H9 (cell line): ENCODE measurements at regions not wholly inside any gene's neighbourhood (a gene's known extent, or its start where the extent isn't known, plus 50 kb on each side); places are given as distances from the start of the nearest gene placed in this dataset.

ENCODE experiments used
- DNase-seq: peaks from one replicate; pipeline ENCODE4 v3.0.0-alpha.2; 2017
- H2AFZ ChIP-seq: one replicate; pipeline ENCODE4 v1.6.1; 2013; ENCODE audit warnings: mild to moderate bottlenecking, low read length, control low read depth, moderate library complexity
- H2AK5ac ChIP-seq: 2 replicates; pipeline ENCODE4 v1.6.1; 2013; ENCODE audit warnings: low read length, control low read depth, mixed read lengths; ENCODE audit not compliant: insufficient read length
- H2BK120ac ChIP-seq: one replicate; pipeline ENCODE4 v1.6.1; 2013; ENCODE audit warnings: low read depth, mild to moderate bottlenecking, low read length, control low read depth, inconsistent platforms; ENCODE audit not compliant: poor library complexity, severe bottlenecking
- H2BK12ac ChIP-seq: 2 replicates; pipeline ENCODE4 v1.6.1; 2013; ENCODE audit warnings: low read length, control low read depth, mixed read lengths, low read depth; ENCODE audit not compliant: insufficient read length
- H2BK15ac ChIP-seq: 2 replicates; pipeline ENCODE4 v1.6.1; 2013; ENCODE audit warnings: low read depth, low read length, control low read depth
- H2BK20ac ChIP-seq: one replicate; pipeline ENCODE4 v1.6.1; 2013; ENCODE audit warnings: low read depth, mild to moderate bottlenecking, low read length, control low read depth, inconsistent platforms; ENCODE audit not compliant: poor library complexity, severe bottlenecking
- H2BK5ac ChIP-seq: 2 replicates; pipeline ENCODE4 v1.6.1; 2013; ENCODE audit warnings: low read length, control low read depth, mixed read lengths; ENCODE audit not compliant: insufficient read length
- H3K14ac ChIP-seq: 2 replicates; pipeline ENCODE4 v1.6.1; 2013; ENCODE audit warnings: low read length, control low read depth; ENCODE audit not compliant: insufficient read depth
- H3K18ac ChIP-seq: 2 replicates; pipeline ENCODE4 v1.6.1; 2013; ENCODE audit warnings: low read depth, mild to moderate bottlenecking, mixed read lengths, low read length, control low read depth; ENCODE audit not compliant: insufficient read length
- H3K23ac ChIP-seq: 2 replicates; pipeline ENCODE4 v1.6.1; 2013; ENCODE audit warnings: low read length, control low read depth, mixed read lengths, low read depth; ENCODE audit not compliant: insufficient read length
- H3K23me2 ChIP-seq: 2 replicates; pipeline ENCODE4 v1.6.1; 2013; ENCODE audit warnings: low read depth, mild to moderate bottlenecking, mixed read lengths, low read length, control low read depth; ENCODE audit not compliant: insufficient read length, poor library complexity, severe bottlenecking
- H3K27ac ChIP-seq: 2 replicates; pipeline ENCODE4 v1.5.1; 2013; ENCODE audit warnings: low read length, control low read depth, mixed read lengths, low read depth; ENCODE audit not compliant: insufficient read length
- H3K27me3 ChIP-seq: 2 replicates; pipeline ENCODE4 v1.6.1; 2013; ENCODE audit warnings: low read length, control low read depth, inconsistent platforms; ENCODE audit not compliant: insufficient read depth
- H3K4ac ChIP-seq: 2 replicates; pipeline ENCODE4 v1.6.1; 2013; ENCODE audit warnings: low read depth, mild to moderate bottlenecking, control low read depth, inconsistent platforms, low read length, moderate library complexity
- H3K4me1 ChIP-seq: 2 replicates; pipeline ENCODE4 v1.6.1; 2013; ENCODE audit warnings: low read length, control low read depth, inconsistent platforms; ENCODE audit not compliant: insufficient read depth
- H3K4me2 ChIP-seq: 2 replicates; pipeline ENCODE4 v1.6.1; 2013; ENCODE audit warnings: low read length, control low read depth, mixed read lengths; ENCODE audit not compliant: insufficient read length, insufficient read depth
- H3K56ac ChIP-seq: 2 replicates; pipeline ENCODE4 v1.6.1; 2013; ENCODE audit warnings: low read depth, mild to moderate bottlenecking, mixed read lengths, low read length, control low read depth; ENCODE audit not compliant: insufficient read length
- H3K79me1 ChIP-seq: 2 replicates; pipeline ENCODE4 v1.6.1; 2013; ENCODE audit warnings: low read depth, mild to moderate bottlenecking, moderate library complexity, low read length, control low read depth, inconsistent platforms; ENCODE audit not compliant: insufficient read depth, poor library complexity, severe bottlenecking
- H3K79me2 ChIP-seq: 2 replicates; pipeline ENCODE4 v1.6.1; 2013; ENCODE audit warnings: low read length, control low read depth, inconsistent platforms; ENCODE audit not compliant: insufficient read depth
- H3K9ac ChIP-seq: 2 replicates; pipeline ENCODE4 v1.6.1; 2013; ENCODE audit warnings: low read length, control low read depth, mixed read lengths; ENCODE audit not compliant: insufficient read length; ENCODE audit errors: extremely low read depth
- H3K9me3 ChIP-seq: one replicate; pipeline ENCODE4 v1.6.1; 2013; ENCODE audit warnings: low read depth, low read length, inconsistent platforms; ENCODE audit not compliant: control insufficient read depth
- H3T11ph ChIP-seq: one replicate; pipeline ENCODE4 v1.6.1; 2013; ENCODE audit warnings: mild to moderate bottlenecking, low read length, control low read depth, inconsistent platforms
- H4K20me1 ChIP-seq: one replicate; pipeline ENCODE4 v1.6.1; 2013; ENCODE audit not compliant: control insufficient read depth, insufficient read length, insufficient read depth
- H4K5ac ChIP-seq: 2 replicates; pipeline ENCODE4 v1.6.1; 2013; ENCODE audit warnings: low read depth, mild to moderate bottlenecking, mixed read lengths, low read length, control low read depth; ENCODE audit not compliant: insufficient read length
- H4K8ac ChIP-seq: replicated peaks from 2 replicates; pipeline ENCODE4 v1.6.1; 2013; ENCODE audit warnings: low read length, control low read depth, mixed read lengths, low read depth; ENCODE audit not compliant: insufficient read length
- H4K91ac ChIP-seq: 2 replicates; pipeline ENCODE4 v1.6.1; 2013; ENCODE audit warnings: low read depth, mild to moderate bottlenecking, moderate library complexity, mixed read lengths, low read length, control low read depth; ENCODE audit not compliant: insufficient read length
- H3K27ac Mint-ChIP-seq, 3 experiments: 2 replicates in 2 of 3; 3 replicates in 1 of 3; pipeline ENCODE4 v1.8.0; 2020 to 2021; ENCODE audit warnings: mixed read lengths in 3 of 3, mild to moderate bottlenecking in 1 of 3, moderate library complexity in 1 of 3
- H3K27me3 Mint-ChIP-seq: 2 replicates; pipeline ENCODE4 v1.8.0; 2021; ENCODE audit warnings: low read depth, mild to moderate bottlenecking, moderate library complexity, mixed read lengths
- H3K36me3 Mint-ChIP-seq, 3 experiments: 2 replicates in 2 of 3; 3 replicates in 1 of 3; pipeline ENCODE4 v1.8.0; 2020 to 2021; ENCODE audit warnings: low read depth in 3 of 3, mixed read lengths in 3 of 3; ENCODE audit not compliant: insufficient read depth in 1 of 3
- H3K4me1 Mint-ChIP-seq, 2 experiments: 2 replicates each; pipeline ENCODE4 v1.8.0; 2020; ENCODE audit warnings: mixed read lengths in 2 of 2
- H3K4me3 Mint-ChIP-seq, 2 experiments: 2 replicates in 1 of 2; 3 replicates in 1 of 2; pipeline ENCODE4 v1.8.0; 2020 to 2021; ENCODE audit warnings: mild to moderate bottlenecking in 2 of 2, mixed read lengths in 2 of 2, moderate library complexity in 1 of 2
- H3K9me3 Mint-ChIP-seq, 2 experiments: 2 replicates in 1 of 2; 3 replicates in 1 of 2; pipeline ENCODE4 v1.8.0; 2020; ENCODE audit warnings: mild to moderate bottlenecking in 2 of 2, mixed read lengths in 2 of 2, moderate library complexity in 1 of 2
- CTCF ChIP-seq: fragments of 200-600 bp; sonication (generic); conservative IDR thresholded peaks from 3 replicates; pipeline ENCODE4 v1.8.0; 2021; ENCODE audit warnings: antibody characterized with exemption, mild to moderate bottlenecking
- WGBS: extraction: QIAGEN DNeasy Blood & Tissue Kit; methylation state at CpG from one replicate; pipeline ENCODE4 v1.1.7; 2013; ENCODE audit warnings: missing lambda C conversion rate, low lambda C conversion rate, mixed read lengths; ENCODE audit not compliant: insufficient read length; ENCODE audit errors: extremely low coverage; 5-methylcytosine and 5-hydroxymethylcytosine counted together

GRCh38 chr6:156313037-156313436, 464.1 kb upstream of the ARID1B start:
- Histone ChIP-seq H3K4ac (no peak overlapping the region), H4K8ac (no peak overlapping the region), H2AK5ac (no peak overlapping the region), H2AFZ (no peak overlapping the region), H3K14ac (no peak overlapping the region), H3K23ac (no peak overlapping the region), H3K4me2 (no peak overlapping the region), H3K18ac (no peak overlapping the region), H4K91ac (no peak overlapping the region), H2BK15ac (no peak overlapping the region), H3K56ac (no peak overlapping the region), H3K27me3 (no peaks in the 10 kb centered on the region), H3K9ac (no peak overlapping the region), H2BK20ac (no peak overlapping the region), H3K23me2 (no peaks in the 10 kb centered on the region), H2BK120ac (no peak overlapping the region), H3K79me1 (no peaks in the 10 kb centered on the region), H3K79me2 (no peaks in the 10 kb centered on the region), H3K4me1 (no peaks in the 10 kb centered on the region), H2BK5ac (no peak overlapping the region), H3K27ac (no peak overlapping the region), H4K20me1 (no peaks in the 10 kb centered on the region), H3K9me3 (no peaks in the 10 kb centered on the region), H3T11ph (no peak overlapping the region), H2BK12ac (no peak overlapping the region), H4K5ac (no peak overlapping the region)
- no peaks in the 10 kb centered on the region; a peak in 1 of 5 replicates for H3K9me3 Mint-ChIP-seq
- H3K27me3 Mint-ChIP-seq = no peaks in the 10 kb centered on the region; the same call in none of the 2 replicates
- H3K27ac Mint-ChIP-seq = no peak overlapping the region
- DNase-seq = no peak
- H3K4me3 Mint-ChIP-seq = no peak overlapping the region
- no CpG with 5 or more reads among the region's 3 CpGs for WGBS
- no peak for TF ChIP-seq CTCF
- no peaks in the 10 kb centered on the region for H3K36me3 Mint-ChIP-seq
- H3K4me1 Mint-ChIP-seq = peaks cover 1 to 3% of the 10 kb centered on the region in 2 experiments
